Small intestine (tissue), 7 donors: ENCODE measurements at regions not wholly inside any gene's neighbourhood (a gene's known extent, or its start where the extent isn't known, plus 50 kb on each side); places are given as distances from the start of the nearest gene placed in this dataset.

Source experiments
- DNase-seq, 2 donors: peaks; one replicate each; pipeline versions ENCODE4 v3.0.0 to v3.0.0-alpha.2; 2013
- FAIRE-seq: peaks from 2 replicates; lab custom pipeline; 2012; peaks lifted over from hg19 to GRCh38; lab: Jason Lieb, UNC
- H3K27ac ChIP-seq, 3 donors: one replicate each; pipeline ENCODE4 v1.5.1; 2013; ENCODE audit warnings: low read length in 2 of 3, mild to moderate bottlenecking in 2 of 3, control low read depth in 1 of 3, inconsistent platforms in 1 of 3, low read depth in 1 of 3, moderate library complexity in 1 of 3
- H3K27me3 ChIP-seq, 3 donors: one replicate each; pipeline ENCODE4 v1.6.1; 2013; ENCODE audit warnings: low read length in 3 of 3, inconsistent platforms in 1 of 3; ENCODE audit not compliant: control insufficient read depth in 3 of 3, insufficient read depth in 3 of 3
- H3K36me3 ChIP-seq, 3 donors: one replicate each; pipeline ENCODE4 v1.6.1; 2013; ENCODE audit warnings: low read length in 3 of 3, inconsistent platforms in 1 of 3, low read depth in 1 of 3, mild to moderate bottlenecking in 1 of 3, moderate library complexity in 1 of 3; ENCODE audit not compliant: control insufficient read depth in 3 of 3, insufficient read depth in 2 of 3
- H3K4me1 ChIP-seq, 3 donors: one replicate each; pipeline ENCODE4 v1.6.1; 2013; ENCODE audit warnings: low read length in 2 of 3, inconsistent platforms in 1 of 3, low read depth in 1 of 3, mild to moderate bottlenecking in 1 of 3, moderate library complexity in 1 of 3; ENCODE audit not compliant: control insufficient read depth in 3 of 3, insufficient read depth in 2 of 3
- H3K4me3 ChIP-seq, 3 donors: one replicate each; pipeline ENCODE4 v1.5.1; 2013; ENCODE audit warnings: low read length in 3 of 3, control low read depth in 1 of 3, inconsistent platforms in 1 of 3, low read depth in 1 of 3, mild to moderate bottlenecking in 1 of 3, moderate library complexity in 1 of 3
- H3K9me3 ChIP-seq, 2 donors: one replicate each; pipeline ENCODE4 v1.6.1; 2013; ENCODE audit warnings: low read depth in 1 of 2, low read length in 1 of 2; ENCODE audit not compliant: control insufficient read depth in 2 of 2, insufficient read depth in 1 of 2
- WGBS, 3 donors: extraction: QIAGEN DNeasy Blood & Tissue Kit; methylation state at CpG; one replicate each; pipeline ENCODE4 v1.1.7; 2013; 5-methylcytosine and 5-hydroxymethylcytosine counted together
- donor health status: healthy with polysubstance abuse.
- donor health status: control.
- donor health status: control.
- donor health status: Bipolar disorder and iron deficiency.
- donor health status: healthy.

DNA sequence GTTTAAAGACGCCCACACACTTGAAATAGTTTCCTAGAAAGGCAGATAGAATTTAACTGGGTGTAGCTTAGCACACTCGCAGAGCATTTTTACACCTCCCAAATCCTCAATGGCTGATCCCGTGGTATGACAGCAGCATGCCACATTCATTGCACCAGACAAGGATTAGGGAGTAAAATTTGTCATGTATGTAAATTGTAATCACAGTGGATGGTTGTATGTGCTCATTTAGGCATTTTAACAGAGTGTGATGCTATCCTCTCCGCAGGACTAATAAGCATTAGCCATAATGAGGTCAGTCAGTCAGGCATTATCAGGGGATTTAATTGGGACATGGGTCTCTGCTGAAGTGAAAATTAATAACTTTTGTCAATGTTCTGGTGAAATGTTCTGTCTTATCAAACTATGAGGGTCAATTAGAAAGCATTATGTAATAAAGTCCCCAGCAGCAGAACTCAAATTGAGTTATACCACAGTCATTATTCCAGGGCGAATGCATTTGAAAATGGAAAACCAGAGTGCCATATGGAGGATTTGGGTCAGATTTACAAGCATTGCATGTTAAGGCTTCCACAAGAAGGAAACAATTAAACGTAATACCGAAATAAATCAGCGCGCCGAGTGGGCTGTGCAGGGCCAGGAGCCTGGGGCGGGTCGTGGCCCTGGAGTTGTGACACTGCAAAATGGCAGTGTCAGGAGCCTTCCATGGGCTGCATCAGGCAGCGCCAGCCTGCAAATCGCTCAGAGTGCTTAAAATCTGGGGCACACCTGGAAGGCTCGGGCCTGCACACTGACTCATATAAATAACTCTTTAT is 602.2 kb downstream of the BNC2 start:
- Histone ChIP-seq H3K4me3 (peak overlapping the region in 1 of 3 donors; percentile 26), H3K9me3 (peaks cover 0 to 3% of the 10 kb centered on the region in 2 donors), H3K27ac (peak overlapping the region in 1 of 3 donors; percentile 67), H3K36me3 (no peaks in the 10 kb centered on the region), H3K4me1 (peaks cover 0 to 4% (median 0%) of the 10 kb centered on the region in 3 donors), H3K27me3 (no peaks in the 10 kb centered on the region)
- WGBS, 3 donors, result 82 to 85% (median 83%) methylated on average over 15 of the region's 15 CpGs
- DNase-seq (no peak), FAIRE-seq (no peak)

DNA sequence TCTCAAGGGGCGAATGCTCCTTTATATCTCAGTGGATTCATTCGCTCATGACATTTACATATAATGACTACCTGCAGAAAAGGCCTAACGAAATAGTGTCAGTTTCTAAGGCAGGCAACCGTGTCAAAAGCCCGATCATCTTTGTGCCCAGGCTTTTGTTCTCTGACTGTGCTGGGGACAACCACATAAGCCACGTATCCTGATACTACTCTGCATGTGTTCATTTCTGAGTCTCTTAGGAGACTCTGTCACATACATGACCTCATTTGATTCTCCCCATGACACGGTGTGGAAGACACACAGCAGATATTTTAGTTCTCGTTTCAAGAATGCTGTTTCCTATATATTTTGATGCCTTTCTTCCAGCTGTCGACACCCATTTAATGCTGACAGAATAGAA is 598.5 kb downstream of the BNC2 start:
- no peak for FAIRE-seq
- H3K4me1 ChIP-seq, result peaks cover 0 to 4% (median 0%) of the 10 kb centered on the region in 3 donors
- H3K4me3 ChIP-seq, result no peak overlapping the region
- no peaks in the 10 kb centered on the region for H3K27me3 ChIP-seq
- DNase-seq, result no peak
- H3K27ac ChIP-seq, result no peak overlapping the region
- WGBS, 3 donors, result 80 to 89% (median 84%) methylated on average over 9 of the region's 9 CpGs
- H3K36me3 ChIP-seq, result no peaks in the 10 kb centered on the region
- no peaks in the 10 kb centered on the region for H3K9me3 ChIP-seq

GRCh38 chr9:16272776-16273175 is 597.7 kb downstream of the BNC2 start:
- WGBS, 3 donors, result 83 to 96% (median 91%) methylated on average over 8 of the region's 8 CpGs
- Histone ChIP-seq H3K9me3 (no peaks in the 10 kb centered on the region), H3K27me3 (no peaks in the 10 kb centered on the region), H3K27ac (no peak overlapping the region), H3K36me3 (no peaks in the 10 kb centered on the region), H3K4me3 (no peak overlapping the region), H3K4me1 (peaks cover 0 to 4% (median 0%) of the 10 kb centered on the region in 3 donors)
- FAIRE-seq (no peak), DNase-seq (no peak)

- Histone ChIP-seq H3K4me1 (peaks cover 0 to 10% (median 0%) of the 10 kb centered on the region in 3 donors), H3K27ac (no peak overlapping the region), H3K9me3 (no peaks in the 10 kb centered on the region), H3K36me3 (no peaks in the 10 kb centered on the region), H3K4me3 (no peak overlapping the region), H3K27me3 (no peaks in the 10 kb centered on the region)
- no peak for DNase-seq
- WGBS, 3 donors, result 90 to 94% (median 91%) methylated on average over 15 of the region's 15 CpGs
- FAIRE-seq, result no peak
Measured at GRCh38 chr9:16275795-16276624, 594.5 kb downstream of the BNC2 start.

GRCh38 chr9:16276866-16277265 is 593.6 kb downstream of the BNC2 start:
- DNase-seq, result no peak
- no peak for FAIRE-seq
- no peak overlapping the region for H3K27ac ChIP-seq
- no peaks in the 10 kb centered on the region for H3K27me3 ChIP-seq
- H3K9me3 ChIP-seq, result no peaks in the 10 kb centered on the region
- H3K4me1 ChIP-seq, result peaks cover 0 to 10% (median 0%) of the 10 kb centered on the region in 3 donors
- H3K4me3 ChIP-seq, result no peak overlapping the region
- H3K36me3 ChIP-seq, result no peaks in the 10 kb centered on the region
- WGBS, 3 donors, result 85 to 88% (median 87%) methylated on average over 8 of the region's 8 CpGs

DNA sequence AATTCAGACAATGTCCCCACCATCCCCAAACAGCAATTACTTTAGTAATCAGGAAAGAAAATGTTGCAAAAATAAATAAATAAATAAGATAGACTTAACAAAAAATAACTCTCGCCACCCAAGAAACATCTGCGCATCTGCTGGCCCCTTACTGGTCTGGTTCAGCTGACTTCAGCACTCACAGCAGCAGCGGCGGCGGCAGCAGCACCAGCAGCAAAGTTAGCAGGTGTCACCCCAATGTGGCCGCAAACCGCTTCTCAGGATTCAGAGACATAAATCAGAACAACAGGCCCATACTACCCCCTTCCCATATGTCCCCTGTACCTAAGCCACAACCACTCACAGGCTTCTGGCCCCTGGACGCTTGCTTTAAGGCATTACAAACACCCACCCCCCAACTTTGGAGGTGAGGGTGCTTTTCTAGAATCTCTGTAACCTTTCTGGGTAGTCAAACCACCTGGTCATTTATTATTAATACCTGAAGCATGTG is 593.0 kb downstream of the BNC2 start:
- no peaks in the 10 kb centered on the region for H3K36me3 ChIP-seq
- FAIRE-seq (no peak), DNase-seq (no peak)
- peaks cover 0 to 10% (median 0%) of the 10 kb centered on the region in 3 donors for H3K4me1 ChIP-seq
- H3K9me3 ChIP-seq, result no peaks in the 10 kb centered on the region
- WGBS, 3 donors, result 86 to 92% (median 92%) methylated on average over 8 of the region's 8 CpGs
- H3K4me3 ChIP-seq, result no peak overlapping the region
- no peak overlapping the region for H3K27ac ChIP-seq
- H3K27me3 ChIP-seq, result no peaks in the 10 kb centered on the region

DNA sequence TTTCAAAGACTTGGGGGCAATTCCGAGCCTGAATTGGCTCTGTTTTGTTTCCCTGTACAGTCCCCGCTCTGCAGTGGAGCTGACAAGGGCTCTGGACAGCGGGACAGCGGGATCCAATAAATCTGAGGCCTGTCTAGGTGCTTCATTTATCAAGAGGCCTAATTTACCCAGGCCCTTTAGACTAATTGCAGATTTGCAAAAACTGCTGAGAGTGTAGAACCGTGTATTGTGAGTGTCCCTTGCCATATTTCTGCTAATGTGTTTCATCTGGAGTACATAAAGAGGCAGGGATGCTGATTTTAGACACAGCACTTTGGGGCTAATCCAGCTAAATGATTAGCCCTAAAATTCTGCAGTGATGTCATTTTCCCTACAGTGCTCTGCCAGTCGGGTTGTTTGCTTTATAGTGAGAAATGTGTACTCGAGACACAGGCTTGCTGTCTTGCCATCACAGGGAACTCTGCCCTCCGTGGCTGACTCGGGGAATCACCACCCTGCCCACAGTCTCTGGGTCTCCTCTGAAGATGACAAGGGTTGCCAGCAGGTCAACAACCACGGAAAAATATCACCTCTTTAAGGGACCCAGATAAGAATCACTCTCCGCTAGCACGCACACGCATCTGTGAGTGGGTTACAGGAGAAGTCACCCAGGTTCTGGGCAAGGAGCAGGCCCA is 592.0 kb downstream of the BNC2 start:
- no peaks in the 10 kb centered on the region for H3K27me3 ChIP-seq
- H3K4me1 ChIP-seq, result peaks cover 0 to 10% (median 0%) of the 10 kb centered on the region in 3 donors
- no peaks in the 10 kb centered on the region for H3K36me3 ChIP-seq
- 77 to 81% (median 80%) methylated on average over 13 of the region's 13 CpGs for WGBS, 3 donors
- no peaks in the 10 kb centered on the region for H3K9me3 ChIP-seq
- no peak for FAIRE-seq
- H3K4me3 ChIP-seq, result no peak overlapping the region
- H3K27ac ChIP-seq, result no peak overlapping the region
- no peak for DNase-seq

DNA sequence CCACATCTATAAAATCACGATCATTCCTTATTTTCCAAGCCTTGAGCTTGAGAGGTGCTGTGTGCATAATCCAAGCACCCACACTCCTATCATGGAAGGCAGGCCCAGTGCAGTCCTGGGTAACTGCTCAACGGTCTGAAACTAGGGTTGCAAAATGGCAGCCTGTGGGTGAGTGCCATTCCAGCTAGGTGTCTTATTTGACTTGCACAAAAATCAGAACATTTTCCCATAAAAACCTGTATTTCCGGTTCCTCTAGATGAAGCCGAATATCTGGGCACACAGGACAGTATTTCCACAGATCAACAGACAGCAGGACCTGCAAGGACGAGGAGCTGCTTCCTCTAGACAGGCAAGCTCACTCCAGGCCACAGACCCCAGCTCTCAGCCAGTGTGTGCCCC is 588.8 kb downstream of the BNC2 start:
- no peak for FAIRE-seq
- Histone ChIP-seq H3K36me3 (no peaks in the 10 kb centered on the region), H3K27ac (no peak overlapping the region), H3K9me3 (peaks cover 0 to 8% of the 10 kb centered on the region in 2 donors), H3K27me3 (no peaks in the 10 kb centered on the region), H3K4me1 (peaks cover 0 to 10% (median 0%) of the 10 kb centered on the region in 3 donors), H3K4me3 (no peak overlapping the region)
- DNase-seq, result no peak
- WGBS, 3 donors, result 67 to 86% (median 75%) methylated on average over 5 of the region's 5 CpGs
